IMR-90 (cell line): ENCODE measurements at regions not wholly inside any gene's neighbourhood (a gene's known extent, or its start where the extent isn't known, plus 50 kb on each side); places are given as distances from the start of the nearest gene placed in this dataset.

Source experiments
- ATAC-seq: fragments of 200-7000 bp; cut with Tn5 transposase; 2 replicates; pipeline ENCODE4 v1.9.1; 2020; ENCODE audit warnings: low read depth, mild to moderate bottlenecking, moderate library complexity
- BruUV-seq: library from RNA; stranded (reverse); fragments of 400-500 nt; replicated peaks from 2 replicates; lab custom pipeline; 2021; lab: Mats Ljungman, UMichigan
- CTCF ChIA-PET: fragments of 300-600 bp; formaldehyde crosslinking; extraction: SDS; loops from one replicate; lab custom pipeline; 2021; ENCODE audit warnings: antibody characterized with exemption; lab: Yijun Ruan, JAX
- POLR2A ChIA-PET: fragments of 300-600 bp; sonication (Branson Sonifier 250); formaldehyde crosslinking; loops from one replicate; lab custom pipeline; 2022; ENCODE audit warnings: antibody characterized with exemption; ENCODE audit not compliant: unreplicated experiment; lab: Charles Lee
- DNase-seq: peaks from one replicate; pipeline ENCODE4 v3.0.0; 2013
- H2AFZ ChIP-seq: replicated peaks from 2 replicates; pipeline ENCODE3; 2013; ENCODE audit warnings: low read length, mild to moderate bottlenecking; ENCODE audit not compliant: poor library complexity
- H2AK5ac ChIP-seq: 2 replicates; pipeline ENCODE4 v1.6.1; 2013; ENCODE audit warnings: low read depth, low read length, inconsistent platforms
- H2AK9ac ChIP-seq: replicated peaks from 2 replicates; pipeline ENCODE3; 2013; ENCODE audit warnings: mild to moderate bottlenecking, low read depth, low read length, moderate library complexity; ENCODE audit not compliant: poor library complexity
- H2BK120ac ChIP-seq: 2 replicates; pipeline ENCODE4 v1.6.1; 2013; ENCODE audit warnings: low read depth, low read length, inconsistent platforms
- H2BK15ac ChIP-seq: 3 replicates; pipeline ENCODE4 v1.6.1; 2013; ENCODE audit warnings: low read depth, low read length, inconsistent platforms
- H2BK20ac ChIP-seq: 2 replicates; pipeline ENCODE4 v1.6.1; 2013; ENCODE audit warnings: low read depth, mild to moderate bottlenecking, inconsistent platforms, low read length, moderate library complexity
- H2BK5ac ChIP-seq: 2 replicates; pipeline ENCODE4 v1.6.1; 2013; ENCODE audit warnings: mild to moderate bottlenecking, low read depth, low read length, inconsistent platforms; ENCODE audit not compliant: poor library complexity, severe bottlenecking
- H3K14ac ChIP-seq: replicated peaks from 2 replicates; pipeline ENCODE4 v1.6.1; 2013; ENCODE audit warnings: low read depth, low read length, inconsistent platforms
- H3K18ac ChIP-seq: 2 replicates; pipeline ENCODE4 v1.6.1; 2013; ENCODE audit warnings: low read depth, low read length, control low read depth
- H3K23ac ChIP-seq: 2 replicates; pipeline ENCODE4 v1.6.1; 2013; ENCODE audit warnings: low read depth, low read length, inconsistent platforms
- H3K27ac ChIP-seq: 2 replicates; pipeline ENCODE4 v1.5.1; 2013; ENCODE audit warnings: mild to moderate bottlenecking, control low read depth, low read length; ENCODE audit not compliant: insufficient read depth
- H3K27me3 ChIP-seq: 2 replicates; pipeline ENCODE4 v1.6.1; 2013; ENCODE audit warnings: low read length; ENCODE audit not compliant: control insufficient read depth, insufficient read depth
- H3K36me3 ChIP-seq: 2 replicates; pipeline ENCODE4 v1.6.1; 2013; ENCODE audit warnings: low read length, mixed read lengths; ENCODE audit not compliant: control insufficient read depth, insufficient read depth
- H3K4ac ChIP-seq: 2 replicates; pipeline ENCODE4 v1.6.1; 2013; ENCODE audit warnings: low read depth, low read length, inconsistent platforms
- H3K4me1 ChIP-seq: 2 replicates; pipeline ENCODE4 v1.6.1; 2013; ENCODE audit warnings: low read length, mixed read lengths; ENCODE audit not compliant: control insufficient read depth, insufficient read depth
- H3K4me2 ChIP-seq: 2 replicates; pipeline ENCODE4 v1.6.1; 2013; ENCODE audit warnings: low read depth, mild to moderate bottlenecking, control low read depth, low read length, moderate library complexity
- H3K4me3 ChIP-seq: 2 replicates; pipeline ENCODE4 v1.5.1; 2013; ENCODE audit warnings: low read depth, mild to moderate bottlenecking, control low read depth, low read length, moderate library complexity; ENCODE audit not compliant: insufficient read depth
- H3K56ac ChIP-seq: 2 replicates; pipeline ENCODE4 v1.6.1; 2013; ENCODE audit warnings: low read length, inconsistent platforms; ENCODE audit not compliant: insufficient read depth; ENCODE audit errors: extremely low read depth
- H3K79me1 ChIP-seq, 2 experiments: 2 replicates each; pipeline ENCODE4 v1.6.1; 2013; ENCODE audit warnings: low read length in 2 of 2, inconsistent platforms in 1 of 2, low read depth in 1 of 2
- H3K9ac ChIP-seq: 2 replicates; pipeline ENCODE4 v1.6.1; 2013; ENCODE audit warnings: low read depth, low read length, control low read depth
- H3K9me1 ChIP-seq: 2 replicates; pipeline ENCODE4 v1.6.1; 2013; ENCODE audit warnings: low read length, inconsistent platforms; ENCODE audit not compliant: insufficient read depth
- H3K9me3 ChIP-seq: 2 replicates; pipeline ENCODE4 v1.6.1; 2013; ENCODE audit warnings: low read length; ENCODE audit not compliant: control insufficient read depth, insufficient read depth
- H4K20me1 ChIP-seq: 2 replicates; pipeline ENCODE4 v1.6.1; 2013; ENCODE audit warnings: low read length, inconsistent platforms; ENCODE audit not compliant: insufficient read depth
- H4K5ac ChIP-seq: 2 replicates; pipeline ENCODE4 v1.6.1; 2013; ENCODE audit warnings: mild to moderate bottlenecking, low read depth, low read length, control low read depth
- H4K8ac ChIP-seq, 2 experiments: 2 replicates each; pipeline ENCODE4 v1.6.1; 2013; ENCODE audit warnings: low read depth in 2 of 2, low read length in 2 of 2, control low read depth in 1 of 2, inconsistent platforms in 1 of 2
- H4K91ac ChIP-seq: 2 replicates; pipeline ENCODE4 v1.6.1; 2013; ENCODE audit warnings: low read depth, low read length, inconsistent platforms; ENCODE audit not compliant: insufficient read depth
- BHLHE40 ChIP-seq: fragments of 150-350 bp; IDR thresholded peaks from 2 replicates; pipeline ENCODE4 v1.6.1; 2016; ENCODE audit warnings: mild to moderate bottlenecking, low read depth, low read length
- CEBPB ChIP-seq: IDR thresholded peaks from 2 replicates; pipeline ENCODE4 v1.6.1; 2012; ENCODE audit warnings: low read depth, low read length, improper control_type of control experiment
- CHD1 ChIP-seq: IDR thresholded peaks from 2 replicates; pipeline ENCODE4 v1.6.1; 2012; ENCODE audit warnings: low read depth, low read length, improper control_type of control experiment
- CTCF ChIP-seq: conservative IDR thresholded peaks from 2 replicates; pipeline ENCODE4 v1.5.1; 2012; ENCODE audit warnings: mild to moderate bottlenecking, low read depth, low read length, improper control_type of control experiment
- ELK1 ChIP-seq: fragments of 150-350 bp; IDR thresholded peaks from 2 replicates; pipeline ENCODE4 v1.6.1; 2016; ENCODE audit warnings: low read depth, mild to moderate bottlenecking, low read length, moderate library complexity, borderline replicate concordance
- FOS ChIP-seq: fragments of 150-350 bp; IDR thresholded peaks from 2 replicates; pipeline ENCODE4 v1.6.1; 2016; ENCODE audit warnings: low read depth, low read length
- MAFK ChIP-seq: IDR thresholded peaks from 2 replicates; pipeline ENCODE4 v1.6.1; 2012; ENCODE audit warnings: low read depth, low read length, improper control_type of control experiment
- MXI1 ChIP-seq: IDR thresholded peaks from 2 replicates; pipeline ENCODE4 v1.6.1; 2012; ENCODE audit warnings: low read depth, mild to moderate bottlenecking, low read length, moderate library complexity, borderline replicate concordance
- NFE2L2 ChIP-seq: fragments of 150-350 bp; IDR thresholded peaks from 2 replicates; pipeline ENCODE4 v1.6.1; 2016; ENCODE audit warnings: low read depth, mild to moderate bottlenecking, low read length
- POLR2A ChIP-seq: IDR thresholded peaks from 2 replicates; pipeline ENCODE4 v1.6.1; 2012; ENCODE audit warnings: mild to moderate bottlenecking, low read depth, low read length
- RAD21 ChIP-seq: IDR thresholded peaks from 2 replicates; pipeline ENCODE4 v1.6.1; 2012; ENCODE audit warnings: low read length, improper control_type of control experiment
- RCOR1 ChIP-seq: IDR thresholded peaks from 2 replicates; pipeline ENCODE4 v1.6.1; 2012; ENCODE audit warnings: mild to moderate bottlenecking, low read length, improper control_type of control experiment; ENCODE audit not compliant: insufficient replicate concordance
- RFX5 ChIP-seq: IDR thresholded peaks from 2 replicates; pipeline ENCODE4 v1.8.0; 2012; ENCODE audit warnings: low read depth, mild to moderate bottlenecking, low read length, moderate library complexity
- SMC3 ChIP-seq: fragments of 150-350 bp; IDR thresholded peaks from 2 replicates; pipeline ENCODE4 v1.6.1; 2016; ENCODE audit warnings: low read depth, mild to moderate bottlenecking, antibody characterized with exemption, low read length, moderate library complexity
- WGBS, 2 experiments: methylation state at CpG; one replicate each; pipeline versions ENCODE4 v1.1.5 to v1.1.7; 2013; ENCODE audit warnings: missing lambda C conversion rate in 2 of 2; ENCODE audit not compliant: insufficient read length in 1 of 2; ENCODE audit errors: extremely low coverage in 2 of 2; 5-methylcytosine and 5-hydroxymethylcytosine counted together
- dilution Hi-C: fragments of 300-500 bp; cut with HindIII; formaldehyde crosslinking; loops from one replicate; pipeline ENCODE4 v1.14.3; 2018; ENCODE audit warnings: low sequenced_read_pairs; ENCODE audit not compliant: unreplicated experiment
- in situ Hi-C: fragments of 300-500 bp; cut with MboI; formaldehyde crosslinking; loops from 3 replicates; pipeline ENCODE4 v1.14.3; 2019; ENCODE audit warnings: low sequenced_read_pairs, inconsistent platforms, mixed read lengths
- intact Hi-C: fragments of 100-400 bp; cut with micrococcal nuclease; formaldehyde crosslinking; loops from 2 replicates; pipeline ENCODE4 v1.10.0; 2022

- Histone ChIP-seq H3K14ac (no peak overlapping the region), H2BK15ac (no peak overlapping the region), H3K18ac (no peak overlapping the region), H3K27ac (no peak overlapping the region), H4K91ac (no peak overlapping the region), H2AK9ac (no peak overlapping the region), H3K9ac (no peak overlapping the region), H4K20me1 (no peaks in the 10 kb centered on the region), H4K5ac (no peak overlapping the region), H2BK20ac (no peak overlapping the region), H4K8ac (no peak overlapping the region), H3K27me3 (no peaks in the 10 kb centered on the region; the same call in 1 of the 2 replicates), H3K56ac (no peak overlapping the region), H2BK120ac (no peak overlapping the region), H2AFZ (no peak overlapping the region), H3K9me1 (no peaks in the 10 kb centered on the region), H3K4me1 (no peaks in the 10 kb centered on the region), H3K4me2 (no peak overlapping the region), H3K79me1 (no peaks in the 10 kb centered on the region), H3K4ac (no peak overlapping the region), H3K9me3 (no peaks in the 10 kb centered on the region), H3K23ac (no peak overlapping the region), H2BK5ac (no peak overlapping the region), H2AK5ac (no peak overlapping the region), H3K4me3 (no peak overlapping the region), H3K36me3 (no peaks in the 10 kb centered on the region)
- no peak for TF ChIP-seq CEBPB
- no peak for TF ChIP-seq RAD21
- TF ChIP-seq ELK1: no peak
- TF ChIP-seq RFX5: no peak
- TF ChIP-seq SMC3: no peak
- TF ChIP-seq NFE2L2: no peak
- no peak for TF ChIP-seq POLR2A
- TF ChIP-seq CTCF: no peak
- no peak for TF ChIP-seq RCOR1
- no peak for TF ChIP-seq MXI1
- no peak for TF ChIP-seq MAFK
- no peak for TF ChIP-seq FOS
- TF ChIP-seq BHLHE40: no peak
- TF ChIP-seq CHD1: no peak
- in situ Hi-C loops (no loop called here), dilution Hi-C loops (no loop called here), intact Hi-C loops (no loop called here)
- BruUV-seq: no TSS peak
- DNase-seq (no peak), ATAC-seq (no peak)
- ChIA-PET CTCF (no interaction called here), POLR2A (no interaction called here)
- no CpG with 5 or more reads among the region's 2 CpGs for WGBS, 2 experiments
These were observed 396.2 kb downstream of the EPM2A start for GRCh38 chr6:145339089-145339488.
